ENCODE measurements at regions not wholly inside any gene's neighbourhood (a gene's known extent, or its start where the extent isn't known, plus 50 kb on each side); places are given as distances from the start of the nearest gene placed in this dataset.
A peak's percentile ranks its signal among the peaks of the same experiment; 100 is the strongest.

DNA sequence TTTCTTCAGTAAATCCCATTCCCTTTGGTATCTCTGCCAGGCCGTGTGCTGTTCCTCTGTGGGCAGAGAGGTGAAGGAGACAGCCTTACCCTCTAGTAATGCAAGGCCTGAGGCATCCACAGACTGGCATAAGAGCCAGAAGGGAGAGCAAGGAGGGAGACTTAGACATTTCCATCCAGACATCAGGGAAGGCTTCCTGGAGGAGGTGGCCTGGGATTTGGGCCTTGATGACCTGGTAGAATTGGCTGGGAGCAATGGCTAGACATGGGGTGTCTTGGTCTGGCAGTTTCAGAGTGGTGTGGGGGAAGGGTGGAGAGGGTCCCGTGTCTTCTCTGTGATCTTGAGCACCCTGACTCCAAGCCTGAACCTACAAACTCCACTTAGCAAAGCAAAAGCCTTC lies 81.8 kb downstream of the RHOB start:
- no peak for ATAC-seq

DNA sequence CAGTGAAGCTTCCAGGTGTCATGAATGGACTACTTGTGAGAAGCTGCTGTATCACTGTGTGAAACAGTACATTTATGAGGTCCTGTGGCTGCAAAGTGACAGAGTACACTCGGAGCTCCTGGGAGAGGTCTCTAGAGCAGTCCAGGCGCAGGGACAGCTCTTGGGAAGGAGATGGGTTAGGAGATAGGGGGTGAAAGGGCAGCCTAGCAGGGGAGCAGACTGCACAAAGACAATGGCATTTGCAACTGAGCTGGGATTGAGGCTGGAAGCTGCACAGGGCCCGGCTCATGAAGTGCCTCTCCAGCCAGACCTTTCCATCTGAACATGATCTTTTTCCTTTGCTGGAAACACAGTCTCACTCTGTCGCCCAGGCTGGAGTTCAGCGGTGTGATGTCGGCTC lies 83.6 kb downstream of the RHOB start:
- no peaks in the 10 kb centered on the region for H3K27me3 ChIP-seq
- no peak overlapping the region for H3K4me3 ChIP-seq
- H3K9me3 ChIP-seq: no peaks in the 10 kb centered on the region
- intact Hi-C loops (cut with DNase I): no loop called here
- TF ChIP-seq, protein P1, sequence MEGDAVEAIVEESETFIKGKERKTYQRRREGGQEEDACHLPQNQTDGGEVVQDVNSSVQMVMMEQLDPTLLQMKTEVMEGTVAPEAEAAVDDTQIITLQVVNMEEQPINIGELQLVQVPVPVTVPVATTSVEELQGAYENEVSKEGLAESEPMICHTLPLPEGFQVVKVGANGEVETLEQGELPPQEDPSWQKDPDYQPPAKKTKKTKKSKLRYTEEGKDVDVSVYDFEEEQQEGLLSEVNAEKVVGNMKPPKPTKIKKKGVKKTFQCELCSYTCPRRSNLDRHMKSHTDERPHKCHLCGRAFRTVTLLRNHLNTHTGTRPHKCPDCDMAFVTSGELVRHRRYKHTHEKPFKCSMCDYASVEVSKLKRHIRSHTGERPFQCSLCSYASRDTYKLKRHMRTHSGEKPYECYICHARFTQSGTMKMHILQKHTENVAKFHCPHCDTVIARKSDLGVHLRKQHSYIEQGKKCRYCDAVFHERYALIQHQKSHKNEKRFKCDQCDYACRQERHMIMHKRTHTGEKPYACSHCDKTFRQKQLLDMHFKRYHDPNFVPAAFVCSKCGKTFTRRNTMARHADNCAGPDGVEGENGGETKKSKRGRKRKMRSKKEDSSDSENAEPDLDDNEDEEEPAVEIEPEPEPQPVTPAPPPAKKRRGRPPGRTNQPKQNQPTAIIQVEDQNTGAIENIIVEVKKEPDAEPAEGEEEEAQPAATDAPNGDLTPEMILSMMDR (IDR thresholded peaks at IDR 0.05): no peak
- H3K4me1 ChIP-seq: peaks cover 6% of the 10 kb centered on the region
- no peaks in the 10 kb centered on the region for H3K36me3 ChIP-seq
- no peak for DNase-seq
- ATAC-seq: no peak
- no peak overlapping the region for H3K27ac ChIP-seq

More for the DNA sequence above, 81.8 kb downstream of the RHOB start:
- no peak for DNase-seq
- intact Hi-C loops (cut with DNase I): no loop called here
- H3K9me3 ChIP-seq: no peaks in the 10 kb centered on the region
- TF ChIP-seq, protein P1 (IDR thresholded peaks at IDR 0.05): no peak
- H3K27me3 ChIP-seq: no peaks in the 10 kb centered on the region
- peaks cover 18% of the 10 kb centered on the region for H3K4me1 ChIP-seq
- no peaks in the 10 kb centered on the region for H3K36me3 ChIP-seq
- no peak overlapping the region for H3K4me3 ChIP-seq
- no peak overlapping the region for H3K27ac ChIP-seq

DNA sequence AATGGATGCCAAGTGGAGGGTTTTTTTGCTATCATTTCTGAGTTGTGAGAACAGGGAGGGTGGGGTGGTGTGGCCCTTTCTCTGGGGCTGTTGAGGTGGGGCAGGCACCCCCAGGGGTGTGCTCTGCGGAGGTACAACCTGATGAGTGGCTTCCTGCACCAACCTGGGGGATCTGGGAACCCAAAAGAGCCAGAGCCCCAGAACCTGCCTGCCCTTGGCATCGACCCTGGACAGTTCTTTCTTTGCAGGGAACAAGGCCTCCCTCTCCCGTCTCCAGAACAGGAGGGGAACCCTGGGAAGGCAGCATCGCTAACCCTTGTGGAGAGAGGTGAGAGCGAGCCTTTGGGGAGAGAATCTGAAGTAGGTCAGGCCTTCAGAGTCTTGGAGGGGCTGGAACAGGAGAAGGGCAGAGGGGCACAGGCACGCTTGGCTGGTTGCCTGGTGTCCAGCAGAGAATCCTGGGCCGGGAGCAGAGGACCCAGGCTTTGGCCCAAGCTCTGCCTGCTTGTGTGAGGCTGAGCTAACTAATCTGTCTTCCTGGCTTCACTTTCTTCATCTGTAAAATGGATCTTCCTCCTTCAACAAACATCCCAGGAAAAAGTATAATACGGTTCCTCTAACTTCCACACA lies 84.9 kb downstream of the RHOB start:
- TF ChIP-seq, protein P1 (IDR thresholded peaks at IDR 0.05): no peak
- no peaks in the 10 kb centered on the region for H3K36me3 ChIP-seq
- H3K4me3 ChIP-seq: no peak overlapping the region
- ATAC-seq (no peak), DNase-seq (peak; percentile 45)
- no peaks in the 10 kb centered on the region for H3K9me3 ChIP-seq
- intact Hi-C loops (cut with DNase I): no loop called here
- no peaks in the 10 kb centered on the region for H3K27me3 ChIP-seq
- H3K4me1 ChIP-seq: no peaks in the 10 kb centered on the region
- no peak overlapping the region for H3K27ac ChIP-seq

DNA sequence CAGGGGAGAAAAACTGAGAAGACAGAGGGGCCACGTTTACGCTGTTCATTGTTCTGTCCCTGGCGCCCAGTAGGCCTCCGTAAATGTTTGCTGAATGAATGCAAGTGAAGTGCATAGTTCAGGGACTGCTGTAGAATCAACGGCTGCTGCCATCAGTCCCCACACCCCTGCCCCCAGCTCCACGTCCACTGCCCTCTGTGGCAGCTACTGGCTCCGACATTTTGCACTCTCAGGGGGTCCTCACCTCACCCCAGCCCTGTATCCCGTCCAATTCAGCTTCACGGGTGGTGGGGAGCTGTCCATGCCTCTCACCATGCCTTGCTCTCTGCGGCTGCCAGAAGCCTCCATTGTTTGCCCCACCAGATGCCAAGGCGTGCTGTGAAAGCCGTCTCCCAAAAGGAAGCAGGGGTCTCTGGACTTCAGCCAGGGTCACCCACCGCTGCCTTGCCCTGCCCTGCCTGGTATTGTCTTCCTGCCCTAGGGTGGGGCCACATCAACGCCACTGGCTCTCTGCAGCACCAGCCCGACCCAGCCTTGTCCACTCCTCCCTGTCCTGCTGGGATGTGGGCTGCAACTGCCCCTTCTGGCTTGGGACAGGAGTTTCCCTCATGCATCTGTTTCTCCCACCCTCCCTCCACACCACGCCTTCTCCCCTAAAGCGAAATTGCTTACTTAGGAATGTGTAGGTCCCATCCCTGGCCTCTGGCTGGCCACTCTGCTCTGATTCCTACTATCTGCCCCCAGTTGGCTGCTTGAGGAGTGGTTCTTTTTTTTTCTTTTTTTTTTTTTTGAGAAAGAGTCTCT lies 86.0 kb downstream of the RHOB start:
- Histone ChIP-seq H3K27me3 (no peaks in the 10 kb centered on the region), H3K4me3 (no peak overlapping the region), H3K9me3 (no peaks in the 10 kb centered on the region), H3K4me1 (no peaks in the 10 kb centered on the region), H3K36me3 (no peaks in the 10 kb centered on the region), H3K27ac (no peak overlapping the region)
- ATAC-seq (peak; percentile 40), DNase-seq (no peak)
- TF ChIP-seq, protein P1 (IDR thresholded peaks at IDR 0.05): no peak
- intact Hi-C loops (cut with DNase I): no loop called here

DNA sequence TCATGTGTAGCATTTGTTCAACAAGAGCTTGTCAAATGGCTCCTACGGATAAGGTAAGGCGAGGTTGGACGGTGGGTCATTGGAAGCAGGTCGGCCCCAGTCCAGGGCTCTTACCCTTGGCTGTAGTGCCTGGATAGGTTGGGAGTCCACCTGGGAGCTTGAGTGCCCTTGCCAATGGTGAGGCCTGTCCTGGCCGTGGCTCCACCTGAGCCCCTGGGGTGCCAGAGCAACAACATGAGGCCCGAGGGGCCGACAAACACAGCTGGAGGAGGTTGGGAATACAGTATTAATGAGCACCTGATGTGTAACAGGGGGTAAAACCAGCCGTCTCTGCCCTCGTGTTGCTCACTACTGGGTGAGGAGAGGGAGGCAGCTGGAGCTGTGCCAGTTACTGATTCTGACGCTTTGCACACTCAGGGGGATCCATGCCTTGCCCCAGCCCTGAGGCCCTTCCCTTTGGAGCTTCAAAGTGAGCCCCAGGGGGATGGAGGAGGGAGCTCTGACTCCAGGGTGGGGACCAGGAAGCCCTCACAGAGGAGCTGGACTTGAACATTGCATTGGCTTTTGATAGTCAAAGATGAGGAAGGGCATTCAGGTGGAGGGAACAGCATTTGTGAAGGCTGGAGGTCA lies 87.2 kb downstream of the RHOB start:
- TF ChIP-seq, protein P1 (IDR thresholded peaks at IDR 0.05): no peak
- DNase-seq: no peak
- H3K9me3 ChIP-seq: no peaks in the 10 kb centered on the region

More for the DNA sequence above, 87.2 kb downstream of the RHOB start:
- ATAC-seq: no peak
- Histone ChIP-seq H3K27me3 (no peaks in the 10 kb centered on the region), H3K27ac (no peak overlapping the region), H3K4me3 (no peak overlapping the region), H3K4me1 (no peaks in the 10 kb centered on the region), H3K36me3 (no peaks in the 10 kb centered on the region)
- intact Hi-C loops (cut with DNase I): no loop called here
